GM21423 (cell line): ENCODE measurements at regions not wholly inside any gene's neighbourhood (a gene's known extent, or its start where the extent isn't known, plus 50 kb on each side); places are given as distances from the start of the nearest gene placed in this dataset.

Experiments used
- ATAC-seq: cut with Tn5 transposase; IDR thresholded peaks from one replicate; pipeline ENCODE4 v1.9.1; 2021; ENCODE audit warnings: mild to moderate bottlenecking, moderate library complexity; ENCODE audit not compliant: unreplicated experiment

GRCh38 chr4:123832173-123833026, 435.8 kb downstream of the SPRY1 start:
- ATAC-seq: no peak

- ATAC-seq: no peak
Measured at GRCh38 chr4:123833171-123833643, 436.6 kb downstream of the SPRY1 start.

- ATAC-seq: no peak
Measured at GRCh38 chr4:123835831-123836590, 439.4 kb downstream of the SPRY1 start.

- no peak for ATAC-seq
Measured at GRCh38 chr4:123836851-123837595, 440.4 kb downstream of the SPRY1 start.

GRCh38 chr4:123838474-123838873, 441.9 kb downstream of the SPRY1 start:
- ATAC-seq: no peak

GRCh38 chr4:123840197-123840596, 443.6 kb downstream of the SPRY1 start:
- no peak for ATAC-seq

GRCh38 chr4:123841447-123842121, 445.0 kb downstream of the SPRY1 start:
- ATAC-seq: no peak

GRCh38 chr4:123843137-123843536, 446.5 kb downstream of the SPRY1 start:
- no peak for ATAC-seq

- ATAC-seq: no peak
Measured at GRCh38 chr4:123844374-123844773, 447.8 kb downstream of the SPRY1 start.

- ATAC-seq: no peak
Measured at GRCh38 chr4:123846092-123846491, 449.5 kb downstream of the SPRY1 start.

GRCh38 chr4:123846561-123846960, 450.0 kb downstream of the SPRY1 start:
- ATAC-seq: no peak

- ATAC-seq: no peak
Measured at GRCh38 chr4:123848606-123849005, 452.0 kb downstream of the SPRY1 start.

GRCh38 chr4:123849495-123849894, 452.9 kb downstream of the SPRY1 start:
- no peak for ATAC-seq

GRCh38 chr4:123851521-123851920, 454.9 kb downstream of the SPRY1 start:
- no peak for ATAC-seq

- ATAC-seq: no peak
Measured at GRCh38 chr4:123853651-123854050, 457.1 kb downstream of the SPRY1 start.

GRCh38 chr4:123856689-123857545, 460.3 kb downstream of the SPRY1 start:
- no peak for ATAC-seq

GRCh38 chr4:123858465-123858864, 461.9 kb downstream of the SPRY1 start:
- ATAC-seq: no peak

- no peak for ATAC-seq
Measured at GRCh38 chr4:123862812-123863211, 466.2 kb downstream of the SPRY1 start.

GRCh38 chr4:123866796-123867195, 470.2 kb downstream of the SPRY1 start:
- ATAC-seq: no peak
